Stimulated activated effector memory CD8-positive, alpha-beta T cell treated with anti-CD3 and anti-CD28 coated beads, Interleukin-12 subunit alpha, Interleukin-12 subunit beta, amount 100 ng/mL, for 72 hours (primary cell): ENCODE measurements at regions not wholly inside any gene's neighbourhood (a gene's known extent, or its start where the extent isn't known, plus 50 kb on each side); places are given as distances from the start of the nearest gene placed in this dataset.
"Not testable (repeated sequence)": the region's sequence is repeated elsewhere in the genome, so short reads cannot be mapped to it uniquely, and the experiment has no call there.

ENCODE experiments used
- ATAC-seq: fragments of 150-1000 bp; cut with Tn5 transposase; 2 replicates; pipeline ENCODE4 v1.10.0; 2021
- DNase-seq, 2 donors: peaks; one replicate each; pipeline ENCODE4 v3.0.0; 2021 to 2022; ENCODE audit warnings: low spot score in 2 of 2
- H3K27ac Mint-ChIP-seq: one replicate; pipeline ENCODE4 v1.8.0; 2022; ENCODE audit warnings: mild to moderate bottlenecking, mixed read lengths
- H3K36me3 Mint-ChIP-seq: one replicate; pipeline ENCODE4 v1.8.0; 2022; ENCODE audit warnings: mild to moderate bottlenecking, mixed read lengths
- H3K4me1 Mint-ChIP-seq: one replicate; pipeline ENCODE4 v1.8.0; 2022; ENCODE audit warnings: mixed read lengths
- H3K4me3 Mint-ChIP-seq: one replicate; pipeline ENCODE4 v1.8.0; 2022; ENCODE audit warnings: mild to moderate bottlenecking, mixed read lengths
- H3K9me3 Mint-ChIP-seq: one replicate; pipeline ENCODE4 v1.8.0; 2022; ENCODE audit warnings: mixed read lengths

GRCh38 chr6:15826814-15827318 is 164.0 kb upstream of the DTNBP1 start:
- DNase-seq = no peak
- H3K9me3 Mint-ChIP-seq = no peaks in the 10 kb centered on the region
- H3K4me1 Mint-ChIP-seq = no peaks in the 10 kb centered on the region
- H3K4me3 Mint-ChIP-seq = no peak overlapping the region
- ATAC-seq = no peak
- H3K36me3 Mint-ChIP-seq = no peaks in the 10 kb centered on the region
- no peak overlapping the region for H3K27ac Mint-ChIP-seq

GRCh38 chr6:15825332-15825930 is 162.6 kb upstream of the DTNBP1 start:
- H3K4me1 Mint-ChIP-seq = no peaks in the 10 kb centered on the region
- no peak overlapping the region for H3K4me3 Mint-ChIP-seq
- no peak overlapping the region for H3K27ac Mint-ChIP-seq
- no peak for ATAC-seq
- no peaks in the 10 kb centered on the region for H3K9me3 Mint-ChIP-seq
- H3K36me3 Mint-ChIP-seq = no peaks in the 10 kb centered on the region
- no peak for DNase-seq

- H3K4me3 Mint-ChIP-seq = no peak overlapping the region
- no peaks in the 10 kb centered on the region for H3K4me1 Mint-ChIP-seq
- no peaks in the 10 kb centered on the region for H3K9me3 Mint-ChIP-seq
- DNase-seq = no peak
- H3K36me3 Mint-ChIP-seq = no peaks in the 10 kb centered on the region
- no peak overlapping the region for H3K27ac Mint-ChIP-seq
- no peak for ATAC-seq
These were observed 162.0 kb upstream of the DTNBP1 start for GRCh38 chr6:15824811-15825210.

GRCh38 chr6:15823838-15824414 is 161.1 kb upstream of the DTNBP1 start:
- H3K9me3 Mint-ChIP-seq = no peaks in the 10 kb centered on the region

GRCh38 chr6:15822835-15823234 is 160.0 kb upstream of the DTNBP1 start:
- DNase-seq = no peak
- no peaks in the 10 kb centered on the region for H3K4me1 Mint-ChIP-seq
- H3K9me3 Mint-ChIP-seq = no peaks in the 10 kb centered on the region
- no peaks in the 10 kb centered on the region for H3K36me3 Mint-ChIP-seq
- no peak overlapping the region for H3K27ac Mint-ChIP-seq
- ATAC-seq = no peak
- no peak overlapping the region for H3K4me3 Mint-ChIP-seq

More at GRCh38 chr6:15823838-15824414, 161.1 kb upstream of the DTNBP1 start:
- Mint-ChIP-seq H3K4me1 (no peaks in the 10 kb centered on the region), H3K27ac (no peak overlapping the region), H3K4me3 (no peak overlapping the region), H3K36me3 (no peaks in the 10 kb centered on the region)
- ATAC-seq (no peak), DNase-seq (no peak)

- Mint-ChIP-seq H3K4me1 (no peaks in the 10 kb centered on the region), H3K36me3 (no peaks in the 10 kb centered on the region), H3K9me3 (no peaks in the 10 kb centered on the region), H3K27ac (no peak overlapping the region), H3K4me3 (no peak overlapping the region)
- ATAC-seq (no peak), DNase-seq (no peak)
These were observed 157.0 kb upstream of the DTNBP1 start for GRCh38 chr6:15819841-15820240.

GRCh38 chr6:15819226-15819625 is 156.4 kb upstream of the DTNBP1 start:
- ATAC-seq (no peak), DNase-seq (no peak)
- Mint-ChIP-seq H3K27ac (no peak overlapping the region), H3K9me3 (no peaks in the 10 kb centered on the region), H3K4me3 (no peak overlapping the region), H3K36me3 (no peaks in the 10 kb centered on the region), H3K4me1 (no peaks in the 10 kb centered on the region)

- ATAC-seq (no peak), DNase-seq (no peak)
- Mint-ChIP-seq H3K9me3 (no peaks in the 10 kb centered on the region), H3K36me3 (no peaks in the 10 kb centered on the region), H3K4me1 (no peaks in the 10 kb centered on the region), H3K27ac (no peak overlapping the region), H3K4me3 (no peak overlapping the region)
These were observed 155.7 kb upstream of the DTNBP1 start for GRCh38 chr6:15818491-15818890.

- H3K4me3 Mint-ChIP-seq = no peak overlapping the region
- no peaks in the 10 kb centered on the region for H3K36me3 Mint-ChIP-seq
- no peak overlapping the region for H3K27ac Mint-ChIP-seq
- ATAC-seq (no peak), DNase-seq (no peak)
- no peaks in the 10 kb centered on the region for H3K9me3 Mint-ChIP-seq
- no peaks in the 10 kb centered on the region for H3K4me1 Mint-ChIP-seq
These were observed 155.2 kb upstream of the DTNBP1 start for GRCh38 chr6:15818044-15818443.

- Mint-ChIP-seq H3K4me1 (no peaks in the 10 kb centered on the region), H3K36me3 (no peaks in the 10 kb centered on the region), H3K4me3 (no peak overlapping the region), H3K27ac (no peak overlapping the region), H3K9me3 (no peaks in the 10 kb centered on the region)
- no peak for ATAC-seq
- DNase-seq = no peak
These were observed 154.3 kb upstream of the DTNBP1 start for GRCh38 chr6:15817100-15817499.

GRCh38 chr6:15816661-15817060 is 153.8 kb upstream of the DTNBP1 start:
- no peak for ATAC-seq
- Mint-ChIP-seq H3K9me3 (no peaks in the 10 kb centered on the region), H3K4me3 (no peak overlapping the region), H3K27ac (no peak overlapping the region), H3K36me3 (no peaks in the 10 kb centered on the region), H3K4me1 (no peaks in the 10 kb centered on the region)
- DNase-seq = no peak

- not testable (repeated sequence) for H3K27ac Mint-ChIP-seq, H3K4me3 Mint-ChIP-seq, H3K4me1 Mint-ChIP-seq, ATAC-seq, DNase-seq, H3K36me3 Mint-ChIP-seq, H3K9me3 Mint-ChIP-seq
These were observed 150.9 kb upstream of the DTNBP1 start for GRCh38 chr6:15813698-15814097.

- Mint-ChIP-seq H3K27ac (no peak overlapping the region), H3K9me3 (no peaks in the 10 kb centered on the region), H3K4me1 (no peaks in the 10 kb centered on the region), H3K4me3 (no peak overlapping the region), H3K36me3 (no peaks in the 10 kb centered on the region)
- DNase-seq (no peak), ATAC-seq (no peak)
These were observed 148.3 kb upstream of the DTNBP1 start for GRCh38 chr6:15811107-15811506.

GRCh38 chr6:15810618-15811017 is 147.8 kb upstream of the DTNBP1 start:
- Mint-ChIP-seq H3K27ac (no peak overlapping the region), H3K36me3 (no peaks in the 10 kb centered on the region), H3K9me3 (no peaks in the 10 kb centered on the region), H3K4me1 (no peaks in the 10 kb centered on the region), H3K4me3 (no peak overlapping the region)
- DNase-seq = no peak
- no peak for ATAC-seq

- Mint-ChIP-seq H3K27ac (no peak overlapping the region), H3K36me3 (no peaks in the 10 kb centered on the region), H3K4me1 (peaks cover 2% of the 10 kb centered on the region), H3K9me3 (no peaks in the 10 kb centered on the region), H3K4me3 (no peak overlapping the region)
- ATAC-seq (no peak), DNase-seq (no peak)
These were observed 146.5 kb upstream of the DTNBP1 start for GRCh38 chr6:15809367-15809766.
